ENCODE measurements at regions not wholly inside any gene's neighbourhood (a gene's known extent, or its start where the extent isn't known, plus 50 kb on each side); places are given as distances from the start of the nearest gene placed in this dataset.

DNA sequence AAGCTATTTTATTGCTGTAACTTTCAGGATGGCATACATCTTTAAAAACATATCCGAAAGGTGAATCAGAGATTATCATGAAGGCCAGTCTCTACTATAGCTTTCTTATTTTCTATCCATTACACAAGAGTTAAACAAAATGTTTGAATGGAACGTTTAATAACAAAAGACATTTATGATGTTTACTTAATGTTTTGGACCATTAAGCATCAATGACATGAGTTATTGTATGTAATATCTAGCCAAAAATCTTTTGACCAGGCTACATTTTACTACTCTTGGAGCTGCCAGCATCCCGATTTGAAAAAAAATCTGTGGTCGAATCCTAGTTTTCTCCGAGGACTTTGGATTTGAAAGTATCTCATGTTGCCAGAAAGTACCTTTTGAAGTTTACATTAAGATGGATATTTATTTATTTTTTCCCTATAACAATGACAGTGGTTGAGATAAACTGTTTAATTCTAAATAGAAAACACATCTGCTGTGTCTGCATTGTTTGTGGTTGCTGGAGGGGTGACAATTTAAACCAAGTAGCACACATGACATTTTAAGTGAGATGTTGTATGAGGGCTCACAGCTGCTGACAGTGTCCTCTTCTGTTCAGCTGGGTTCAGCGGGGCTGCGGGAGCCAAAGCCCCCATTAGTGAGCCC, 293.7 kb upstream of the TCF21 start:
- no peak for TF ChIP-seq ZFX (IDR thresholded peaks at IDR 0.05)
- TF ChIP-seq, protein P1, sequence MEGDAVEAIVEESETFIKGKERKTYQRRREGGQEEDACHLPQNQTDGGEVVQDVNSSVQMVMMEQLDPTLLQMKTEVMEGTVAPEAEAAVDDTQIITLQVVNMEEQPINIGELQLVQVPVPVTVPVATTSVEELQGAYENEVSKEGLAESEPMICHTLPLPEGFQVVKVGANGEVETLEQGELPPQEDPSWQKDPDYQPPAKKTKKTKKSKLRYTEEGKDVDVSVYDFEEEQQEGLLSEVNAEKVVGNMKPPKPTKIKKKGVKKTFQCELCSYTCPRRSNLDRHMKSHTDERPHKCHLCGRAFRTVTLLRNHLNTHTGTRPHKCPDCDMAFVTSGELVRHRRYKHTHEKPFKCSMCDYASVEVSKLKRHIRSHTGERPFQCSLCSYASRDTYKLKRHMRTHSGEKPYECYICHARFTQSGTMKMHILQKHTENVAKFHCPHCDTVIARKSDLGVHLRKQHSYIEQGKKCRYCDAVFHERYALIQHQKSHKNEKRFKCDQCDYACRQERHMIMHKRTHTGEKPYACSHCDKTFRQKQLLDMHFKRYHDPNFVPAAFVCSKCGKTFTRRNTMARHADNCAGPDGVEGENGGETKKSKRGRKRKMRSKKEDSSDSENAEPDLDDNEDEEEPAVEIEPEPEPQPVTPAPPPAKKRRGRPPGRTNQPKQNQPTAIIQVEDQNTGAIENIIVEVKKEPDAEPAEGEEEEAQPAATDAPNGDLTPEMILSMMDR (conservative IDR thresholded peaks at IDR 0.05), result no peak
- no peak overlapping the region for H3K27ac ChIP-seq

DNA sequence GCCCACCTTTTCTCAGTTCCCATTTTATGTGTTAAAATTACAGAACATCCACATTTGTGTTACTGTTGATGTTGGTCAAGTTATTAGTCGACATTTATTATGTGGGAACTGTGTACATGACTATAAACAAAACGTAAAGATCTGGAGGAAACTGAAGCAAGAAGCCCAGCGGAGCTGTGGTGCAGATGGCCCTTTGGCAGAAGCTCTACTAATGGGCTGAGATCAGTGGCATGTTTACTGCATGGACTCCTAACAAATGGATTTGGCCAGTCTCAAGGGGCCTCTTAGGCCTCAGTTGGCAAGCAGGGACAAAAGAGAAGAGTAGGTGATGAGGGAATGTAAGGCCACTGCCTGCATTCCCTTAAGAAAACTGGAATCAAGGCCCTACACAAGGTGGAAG, 282.1 kb upstream of the TCF21 start:
- TF ChIP-seq, protein P1 (conservative IDR thresholded peaks at IDR 0.05), result no peak
- TF ChIP-seq ZFX (IDR thresholded peaks at IDR 0.05), result no peak
- H3K27ac ChIP-seq, result no peak overlapping the region

DNA sequence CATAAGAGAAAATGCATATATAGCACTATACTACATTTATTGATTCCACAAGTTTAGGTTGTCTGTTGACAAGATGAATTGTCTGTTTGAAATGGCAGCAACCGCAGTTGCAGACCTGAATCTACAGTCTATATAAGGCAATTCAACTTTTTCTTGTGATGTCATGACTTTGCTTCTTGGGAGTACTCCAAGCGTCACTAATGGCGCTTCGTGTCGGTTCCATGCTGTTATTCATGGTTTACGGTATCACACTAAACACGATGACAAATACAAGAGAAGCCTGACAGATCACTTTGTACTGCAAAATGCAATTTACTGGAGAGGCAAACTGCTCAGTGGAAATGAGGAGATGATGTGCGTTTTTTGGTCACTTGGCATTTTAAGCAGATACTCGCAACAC, 280.3 kb upstream of the TCF21 start:
- no peak overlapping the region for H3K27ac ChIP-seq

DNA sequence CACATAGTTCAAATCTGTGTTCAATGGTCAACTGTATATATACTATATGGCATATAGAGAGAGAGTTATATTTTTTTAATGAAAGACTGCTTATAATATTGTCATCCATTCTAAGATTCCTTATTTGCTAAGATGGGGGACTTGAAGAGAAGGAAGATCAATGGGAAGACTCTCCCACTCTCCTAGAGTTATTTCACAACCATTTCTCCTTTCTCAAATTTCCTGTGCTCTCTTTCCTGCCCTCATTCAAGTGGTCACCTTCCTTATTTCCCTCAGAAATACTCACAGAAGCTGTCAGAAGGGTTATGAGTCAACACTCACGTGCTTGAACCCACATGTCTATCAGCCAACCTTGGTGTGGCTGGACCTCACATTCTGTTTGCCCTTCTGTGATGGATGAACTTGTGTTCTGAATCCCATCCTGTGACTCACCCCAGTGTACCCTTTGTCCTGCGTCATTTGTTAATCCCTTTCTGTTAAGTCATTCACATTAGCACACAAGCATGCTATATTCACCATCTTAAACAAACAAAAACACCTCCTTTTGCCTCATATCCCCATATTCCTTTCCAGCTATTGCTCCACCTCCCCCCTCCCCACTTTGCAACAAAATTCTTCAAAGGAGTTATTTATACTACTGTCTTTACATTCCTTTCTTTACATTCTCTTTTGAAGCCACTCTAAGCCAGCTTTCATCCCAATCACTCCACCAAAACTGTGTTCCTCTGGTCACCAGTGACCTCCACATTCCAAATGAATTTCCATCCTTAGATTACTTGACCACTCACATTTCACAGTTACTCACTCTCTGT, 279.3 kb upstream of the TCF21 start:
- H3K27ac ChIP-seq, result no peak overlapping the region
- TF ChIP-seq ZFX (IDR thresholded peaks at IDR 0.05), result no peak
- TF ChIP-seq, protein P1 (conservative IDR thresholded peaks at IDR 0.05), result no peak

More for the DNA sequence above, 280.3 kb upstream of the TCF21 start:
- TF ChIP-seq ZFX (IDR thresholded peaks at IDR 0.05), result no peak
- TF ChIP-seq, protein P1 (conservative IDR thresholded peaks at IDR 0.05), result no peak

DNA sequence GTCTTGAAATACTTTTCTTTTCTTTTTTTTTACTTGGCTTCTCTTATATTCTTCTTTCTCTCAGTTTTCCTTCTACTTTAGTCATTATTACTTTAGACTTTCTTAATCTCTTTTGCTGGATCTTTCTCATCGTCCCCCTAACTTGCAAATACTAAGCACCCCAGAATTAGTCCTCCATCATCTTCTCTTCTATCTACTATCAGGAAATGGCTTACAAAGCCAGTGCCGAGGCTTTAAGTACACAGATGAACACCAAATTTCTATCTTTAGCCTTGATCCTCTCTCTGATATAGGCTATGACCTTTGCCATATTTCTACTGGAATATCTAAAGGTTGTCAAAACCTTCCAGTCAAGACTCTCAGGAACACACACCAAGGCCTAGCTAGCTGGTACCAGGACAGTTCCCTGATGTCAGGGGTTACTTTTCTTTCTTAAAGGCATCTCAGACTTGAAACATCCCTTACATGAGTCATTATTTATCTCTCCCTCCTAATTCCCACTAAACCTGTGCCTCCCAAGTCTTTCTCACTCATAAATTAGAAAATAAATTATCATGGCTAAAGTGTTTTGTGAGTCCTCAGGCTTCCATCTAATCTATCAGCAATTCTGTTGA, 278.6 kb upstream of the TCF21 start:
- no peak overlapping the region for H3K27ac ChIP-seq
- TF ChIP-seq ZFX (IDR thresholded peaks at IDR 0.05), result no peak
- TF ChIP-seq, protein P1 (conservative IDR thresholded peaks at IDR 0.05), result no peak

DNA sequence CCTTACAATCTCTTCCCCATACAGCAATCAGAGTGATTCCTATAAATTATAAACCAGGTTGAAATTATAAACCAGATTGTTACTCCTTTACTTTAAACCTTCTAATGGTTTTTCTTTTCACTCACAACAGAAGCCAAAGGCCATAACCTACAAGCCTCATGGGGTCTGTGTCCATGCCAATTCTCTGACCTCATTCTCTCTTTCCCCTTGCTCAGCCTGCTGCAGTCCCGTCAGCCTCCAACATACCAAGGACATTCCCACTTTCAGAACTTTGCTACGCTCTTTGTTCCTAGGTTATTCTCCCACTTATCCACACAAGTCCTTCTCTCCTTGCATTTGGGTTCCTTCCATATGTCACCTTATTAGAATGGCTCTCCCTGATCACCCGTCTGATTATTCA, 277.9 kb upstream of the TCF21 start:
- no peak overlapping the region for H3K27ac ChIP-seq

More for the DNA sequence above, 277.9 kb upstream of the TCF21 start:
- TF ChIP-seq, protein P1 (conservative IDR thresholded peaks at IDR 0.05), result no peak
- no peak for TF ChIP-seq ZFX (IDR thresholded peaks at IDR 0.05)
